HCT116 (cell line): ENCODE measurements at regions not wholly inside any gene's neighbourhood (a gene's known extent, or its start where the extent isn't known, plus 50 kb on each side); places are given as distances from the start of the nearest gene placed in this dataset.

Source experiments
- ATAC-seq: fragments of 200-7000 bp; cut with Tn5 transposase; 2 replicates; pipeline ENCODE4 v1.9.1; 2020; ENCODE audit warnings: mild to moderate bottlenecking, moderate library complexity
- BruUV-seq: library from RNA; stranded (reverse); fragments of 400-500 nt; replicated peaks from 2 replicates; lab custom pipeline; 2021; lab: Mats Ljungman, UMichigan
- CTCF ChIA-PET: fragments of 300-600 bp; sonication (Branson Sonifier 250); formaldehyde crosslinking; loops from one replicate; lab custom pipeline; 2021; ENCODE audit warnings: antibody characterized with exemption; lab: Charles Lee
- POLR2A ChIA-PET: fragments of 300-600, 350-600 bp; sonication (Branson Sonifier 250); formaldehyde crosslinking; loops from one replicate; lab custom pipeline; 2021; ENCODE audit warnings: antibody characterized with exemption; lab: Charles Lee
- RAD21 ChIA-PET, 2 experiments: fragments of 300-600 bp; sonication (Branson Sonifier 250); formaldehyde crosslinking; loops; one replicate each; lab custom pipeline; 2023; ENCODE audit warnings: low total read pairs in 2 of 2; ENCODE audit not compliant: uncharacterized antibody in 2 of 2, unreplicated experiment in 2 of 2, low non-redundant PET in 1 of 2; lab: Charles Lee
- DNase-seq: peaks from one replicate; pipeline ENCODE4 v3.0.0-alpha.2; 2010; ENCODE audit warnings: low read depth, low spot score
- H2AFZ ChIP-seq: fragments of 200-600 bp; shearing (Covaris generic), sonication (generic); 2 replicates; pipeline ENCODE4 v1.6.1; 2017; ENCODE audit warnings: low read depth, mixed run types, mixed read lengths, antibody characterized with exemption, low read length; ENCODE audit not compliant: poor library complexity, severe bottlenecking
- H3K27ac ChIP-seq: 2 replicates; pipeline ENCODE4 v1.5.1; 2012; ENCODE audit warnings: low read depth, low read length
- H3K27me3 ChIP-seq: fragments of 200-600 bp; sonication (generic); 2 replicates; pipeline ENCODE4 v1.6.1; 2016; ENCODE audit warnings: mixed run types, low read length, mixed read lengths; ENCODE audit not compliant: insufficient read depth
- H3K36me3 ChIP-seq, 2 experiments: fragments of 200-500 bp in 1 of 2; fragments of 200-600 bp in 1 of 2; sonication (Bioruptor generic) in 1 of 2; sonication (generic) in 1 of 2; 2 replicates each; pipeline versions ENCODE4 v1.5.1 to v1.6.1; 2014 to 2016; ENCODE audit warnings: low read length in 2 of 2, inconsistent platforms in 1 of 2, mixed read lengths in 1 of 2, mixed run types in 1 of 2; ENCODE audit not compliant: insufficient read depth in 2 of 2, control insufficient read depth in 1 of 2
- H3K4me1 ChIP-seq, 2 experiments: fragments of 200-600 bp in 1 of 2; sonication (generic) in 1 of 2; 2 replicates each; pipeline versions ENCODE4 v1.5.1 to v1.6.1; 2012 to 2017; ENCODE audit warnings: low read length in 2 of 2, inconsistent platforms in 1 of 2, mild to moderate bottlenecking in 1 of 2, mixed read lengths in 1 of 2, mixed run types in 1 of 2, moderate library complexity in 1 of 2; ENCODE audit not compliant: insufficient read depth in 2 of 2, control insufficient read depth in 1 of 2
- H3K4me2 ChIP-seq: fragments of 200-600 bp; sonication (generic); 2 replicates; pipeline ENCODE4 v1.6.1; 2017; ENCODE audit warnings: mixed run types, low read length, mixed read lengths
- H3K4me3 ChIP-seq, 2 experiments: fragments of 200-600 bp in 1 of 2; sonication (generic) in 1 of 2; replicated peaks in 1 of 2; 2 replicates each; pipeline ENCODE4 v1.5.1; 2011 to 2016; ENCODE audit warnings: low read length in 2 of 2, control low read depth in 1 of 2, low read depth in 1 of 2, mild to moderate bottlenecking in 1 of 2, mixed read lengths in 1 of 2, mixed run types in 1 of 2
- H3K79me2 ChIP-seq: fragments of 200-600 bp; sonication (generic); 2 replicates; pipeline ENCODE4 v1.6.1; 2017; ENCODE audit warnings: mild to moderate bottlenecking, mixed run types, low read length, moderate library complexity, mixed read lengths; ENCODE audit not compliant: insufficient read depth
- H3K9ac ChIP-seq: fragments of 200-600 bp; sonication (generic); 2 replicates; pipeline ENCODE4 v1.6.1; 2016; ENCODE audit warnings: low read length, mixed read lengths
- H3K9me2 ChIP-seq: fragments of 200-600 bp; sonication (generic), shearing (Covaris generic); 2 replicates; pipeline ENCODE4 v1.6.1; 2017; ENCODE audit warnings: mixed run types, mild to moderate bottlenecking, moderate library complexity; ENCODE audit not compliant: insufficient read depth
- H3K9me3 ChIP-seq, 2 experiments: fragments of 200-500 bp in 1 of 2; fragments of 200-600 bp in 1 of 2; sonication (Bioruptor generic) in 1 of 2; sonication (generic) in 1 of 2; 2 replicates each; pipeline ENCODE4 v1.6.1; 2014 to 2017; ENCODE audit warnings: low read length in 2 of 2, mixed read lengths in 2 of 2, inconsistent platforms in 1 of 2, low read depth in 1 of 2, mild to moderate bottlenecking in 1 of 2, mixed run types in 1 of 2, moderate library complexity in 1 of 2; ENCODE audit not compliant: control insufficient read depth in 1 of 2, insufficient read depth in 1 of 2
- H4K20me1 ChIP-seq: fragments of 200-600 bp; sonication (generic), shearing (Covaris generic); 2 replicates; pipeline ENCODE4 v1.6.1; 2017; ENCODE audit warnings: mixed run types, mild to moderate bottlenecking, moderate library complexity; ENCODE audit not compliant: insufficient read depth
- ATF3 ChIP-seq: IDR thresholded peaks from 2 replicates; pipeline ENCODE4 v1.6.1; 2012
- CBX3 ChIP-seq: IDR thresholded peaks from 2 replicates; pipeline ENCODE4 v1.6.1; 2012; ENCODE audit warnings: low read depth
- CTCF ChIP-seq, 3 experiments: fragments of 200-600 bp in 1 of 3; sonication (generic) in 1 of 3; IDR thresholded peaks in 2 of 3; conservative IDR thresholded peaks in 1 of 3; 2 replicates each; pipeline ENCODE4 v1.5.1; 2012 to 2017; ENCODE audit warnings: low read depth in 2 of 3, low read length in 2 of 3, antibody characterized with exemption in 1 of 3, borderline replicate concordance in 1 of 3, control low read depth in 1 of 3, mild to moderate bottlenecking in 1 of 3, mixed read lengths in 1 of 3, mixed run types in 1 of 3, moderate library complexity in 1 of 3; ENCODE audit not compliant: insufficient read depth in 1 of 3
- EGR1 ChIP-seq: IDR thresholded peaks from 2 replicates; pipeline ENCODE4 v1.6.1; 2012; ENCODE audit warnings: low read depth
- ELF1 ChIP-seq: IDR thresholded peaks from 2 replicates; pipeline ENCODE4 v1.6.1; 2012; ENCODE audit warnings: low read depth, borderline replicate concordance
- EZH2 ChIP-seq: fragments of 200-600 bp; sonication (generic); IDR thresholded peaks from 2 replicates; pipeline ENCODE4 v1.6.1; 2017; ENCODE audit warnings: antibody characterized with exemption, mixed run types
- POLR2AphosphoS5 ChIP-seq: IDR thresholded peaks from 2 replicates; pipeline ENCODE4 v1.6.1; 2011; ENCODE audit warnings: mild to moderate bottlenecking, low read depth, low read length, moderate library complexity
- REST ChIP-seq: IDR thresholded peaks from 2 replicates; pipeline ENCODE4 v1.6.1; 2012; ENCODE audit warnings: low read depth
- SIN3A ChIP-seq: IDR thresholded peaks from 2 replicates; pipeline ENCODE4 v1.6.1; 2012; ENCODE audit warnings: low read depth
- SP1 ChIP-seq: IDR thresholded peaks from 2 replicates; pipeline ENCODE4 v1.6.1; 2012; ENCODE audit warnings: low read depth
- SRF ChIP-seq: IDR thresholded peaks from 2 replicates; pipeline ENCODE4 v1.6.1; 2012; ENCODE audit warnings: low read depth
- YY1 ChIP-seq: IDR thresholded peaks from 2 replicates; pipeline ENCODE4 v1.6.1; 2011; ENCODE audit warnings: low read length, low read depth, moderate library complexity, mild to moderate bottlenecking; ENCODE audit not compliant: insufficient replicate concordance; ENCODE audit errors: extremely low read depth
- ZBTB33 ChIP-seq: IDR thresholded peaks from 2 replicates; pipeline ENCODE4 v1.6.1; 2011; ENCODE audit warnings: mild to moderate bottlenecking, low read length, moderate library complexity; ENCODE audit not compliant: insufficient replicate concordance; ENCODE audit errors: extremely low read depth
- ZFX ChIP-seq: fragments of 450-650 bp; IDR thresholded peaks from 2 replicates; pipeline ENCODE4 v1.6.1; 2017
- ZNF274 ChIP-seq: fragments of 200-500 bp; sonication (Bioruptor generic); IDR thresholded peaks from 2 replicates; pipeline ENCODE4 v1.6.1; 2014; ENCODE audit warnings: mild to moderate bottlenecking, low read depth, low read length, inconsistent platforms
- intact Hi-C: fragments of 100-400 bp; cut with micrococcal nuclease; formaldehyde crosslinking; loops from 2 replicates; pipeline ENCODE4 v1.10.0; 2022

GRCh38 chr20:12700701-12701100 is 308.1 kb upstream of the SPTLC3 start (continued):
- no peak for TF ChIP-seq ZBTB33
- TF ChIP-seq, all 23 proteins: peak for 0

GRCh38 chr20:12702312-12702711 is 306.5 kb upstream of the SPTLC3 start:
- Histone ChIP-seq H2AFZ (no peak overlapping the region), H3K9ac (no peak overlapping the region), H3K27me3 (no peaks in the 10 kb centered on the region), H3K79me2 (no peaks in the 10 kb centered on the region), H3K4me2 (no peak overlapping the region), H3K36me3 (no peaks in the 10 kb centered on the region), H3K9me2 (no peaks in the 10 kb centered on the region), H3K9me3 (peaks cover 11 to 39% of the 10 kb centered on the region in 2 experiments; a peak in 2 of 4 replicates), H3K4me3 (no peak overlapping the region), H4K20me1 (no peaks in the 10 kb centered on the region), H3K27ac (no peak overlapping the region), H3K4me1 (no peaks in the 10 kb centered on the region)
- ATAC-seq (no peak), DNase-seq (no peak)
- ChIA-PET CTCF (no interaction called here), RAD21 (no interaction called here), POLR2A (no interaction called here)
- intact Hi-C loops, result no loop called here
- no TSS peak for BruUV-seq
- TF ChIP-seq SP1 (no peak), ZNF274 (no peak), ZFX (no peak), CTCF (IDR thresholded peaks at IDR 0.05 in 2 of 3, conservative IDR thresholded peaks at IDR 0.05 in 1 of 3; ENCODE audit: borderline replicate concordance in 1 of 3, insufficient read depth in 1 of 3, low read depth in 2 of 3, low read length in 2 of 3) (no peak), REST (no peak), SIN3A (no peak), ATF3 (no peak), YY1 (no peak), CBX3 (no peak), EZH2 (no peak), POLR2AphosphoS5 (no peak), ZBTB33 (no peak), ELF1 (no peak), SRF (no peak), EGR1 (no peak)
